GM20000 (cell line): ENCODE measurements at regions not wholly inside any gene's neighbourhood (a gene's known extent, or its start where the extent isn't known, plus 50 kb on each side); places are given as distances from the start of the nearest gene placed in this dataset.

Experiments used
- DNase-seq: peaks from one replicate; pipeline ENCODE4 v3.0.0; 2012; ENCODE audit warnings: low spot score
- TF ChIP-seq, protein P1 (sequence below): IDR thresholded peaks from 2 replicates; pipeline ENCODE4 v1.5.1; 2012; ENCODE audit warnings: mild to moderate bottlenecking, control low read depth; ENCODE audit errors: extremely low read depth, missing control alignments

DNA sequence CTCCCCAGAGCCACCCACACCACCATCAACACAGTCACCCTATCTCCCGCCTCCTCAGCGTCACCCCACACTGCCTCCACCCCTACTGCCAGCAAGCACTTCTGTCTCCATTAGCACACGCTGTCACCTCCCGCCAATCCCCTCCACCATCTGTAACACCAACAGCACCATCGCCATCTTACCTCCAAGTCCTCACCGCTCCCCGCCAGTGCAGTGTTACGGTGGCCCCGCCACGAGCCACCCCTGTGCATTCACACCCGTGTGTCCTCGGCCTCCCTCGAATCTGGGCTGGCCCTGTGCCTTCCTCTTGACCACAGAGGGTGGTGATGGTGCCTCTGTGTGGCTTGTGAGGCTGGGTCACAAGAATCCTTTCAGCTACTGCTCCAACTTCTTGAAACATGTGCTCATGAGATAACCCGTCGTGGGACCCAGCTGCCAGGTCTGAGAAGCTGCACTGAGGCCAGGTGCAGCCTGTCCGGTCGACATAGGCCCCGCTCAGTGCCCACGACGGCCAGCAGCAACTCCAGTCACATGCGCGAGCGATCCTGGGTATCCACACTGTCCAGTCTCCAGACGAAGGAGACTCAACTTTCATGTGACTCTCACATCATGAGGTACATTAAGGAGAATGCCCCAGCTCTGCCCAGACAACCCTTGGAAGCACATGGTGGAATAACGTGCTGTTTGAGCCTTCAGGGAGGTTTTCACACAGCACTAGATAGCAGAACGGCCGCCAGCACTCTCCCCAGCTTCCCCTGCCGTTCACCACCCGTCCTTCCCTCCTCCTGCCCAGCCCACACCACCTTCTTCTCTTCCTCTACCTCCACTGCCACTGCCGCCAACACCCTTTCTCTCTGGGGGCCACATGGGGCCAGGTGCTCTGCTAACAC lies 72.6 kb upstream of the ASB18 start:
- DNase-seq: no peak
- TF ChIP-seq, protein P1, sequence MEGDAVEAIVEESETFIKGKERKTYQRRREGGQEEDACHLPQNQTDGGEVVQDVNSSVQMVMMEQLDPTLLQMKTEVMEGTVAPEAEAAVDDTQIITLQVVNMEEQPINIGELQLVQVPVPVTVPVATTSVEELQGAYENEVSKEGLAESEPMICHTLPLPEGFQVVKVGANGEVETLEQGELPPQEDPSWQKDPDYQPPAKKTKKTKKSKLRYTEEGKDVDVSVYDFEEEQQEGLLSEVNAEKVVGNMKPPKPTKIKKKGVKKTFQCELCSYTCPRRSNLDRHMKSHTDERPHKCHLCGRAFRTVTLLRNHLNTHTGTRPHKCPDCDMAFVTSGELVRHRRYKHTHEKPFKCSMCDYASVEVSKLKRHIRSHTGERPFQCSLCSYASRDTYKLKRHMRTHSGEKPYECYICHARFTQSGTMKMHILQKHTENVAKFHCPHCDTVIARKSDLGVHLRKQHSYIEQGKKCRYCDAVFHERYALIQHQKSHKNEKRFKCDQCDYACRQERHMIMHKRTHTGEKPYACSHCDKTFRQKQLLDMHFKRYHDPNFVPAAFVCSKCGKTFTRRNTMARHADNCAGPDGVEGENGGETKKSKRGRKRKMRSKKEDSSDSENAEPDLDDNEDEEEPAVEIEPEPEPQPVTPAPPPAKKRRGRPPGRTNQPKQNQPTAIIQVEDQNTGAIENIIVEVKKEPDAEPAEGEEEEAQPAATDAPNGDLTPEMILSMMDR: no peak

DNA sequence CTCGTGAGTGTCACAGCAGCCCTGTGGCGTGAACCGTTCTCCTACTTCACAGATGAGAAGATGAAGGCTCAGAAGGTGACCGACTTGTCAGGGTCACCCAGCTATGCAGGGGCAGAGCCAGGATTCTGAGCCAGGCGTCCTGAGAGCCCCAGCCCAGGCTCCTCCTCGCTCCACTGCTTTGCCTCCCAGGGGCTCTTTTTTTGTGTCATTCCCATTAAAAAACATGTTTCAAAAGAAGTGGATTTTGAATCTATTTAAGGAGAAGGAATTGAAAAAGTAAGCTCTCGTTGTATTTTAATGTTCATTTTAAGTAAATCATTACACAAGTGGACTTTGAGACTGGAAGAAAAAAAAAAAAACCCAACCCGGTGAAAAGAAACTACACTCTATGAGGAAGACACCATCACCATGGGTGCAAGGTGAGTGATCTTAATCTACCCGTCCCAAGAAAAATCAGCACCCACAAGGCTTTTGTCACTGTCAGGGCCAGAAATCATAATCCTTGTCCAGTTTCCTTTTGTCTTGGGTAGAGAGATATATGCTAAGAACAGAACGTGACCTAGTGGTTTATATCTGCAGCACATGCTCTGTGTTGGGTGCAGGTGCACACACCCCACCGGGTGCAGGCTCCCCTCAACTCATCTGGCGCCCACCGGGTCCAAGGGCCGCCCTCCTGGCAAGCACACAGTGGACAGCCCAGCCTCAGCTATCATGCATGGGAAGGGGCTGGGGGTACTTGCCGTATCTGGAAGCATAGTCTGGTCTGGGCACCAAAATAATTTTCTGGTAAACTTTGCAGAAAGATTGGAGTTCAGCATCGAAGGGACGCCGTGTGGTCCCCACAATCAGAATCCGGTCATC lies 73.5 kb upstream of the ASB18 start:
- TF ChIP-seq, protein P1: no peak
- DNase-seq: no peak

DNA sequence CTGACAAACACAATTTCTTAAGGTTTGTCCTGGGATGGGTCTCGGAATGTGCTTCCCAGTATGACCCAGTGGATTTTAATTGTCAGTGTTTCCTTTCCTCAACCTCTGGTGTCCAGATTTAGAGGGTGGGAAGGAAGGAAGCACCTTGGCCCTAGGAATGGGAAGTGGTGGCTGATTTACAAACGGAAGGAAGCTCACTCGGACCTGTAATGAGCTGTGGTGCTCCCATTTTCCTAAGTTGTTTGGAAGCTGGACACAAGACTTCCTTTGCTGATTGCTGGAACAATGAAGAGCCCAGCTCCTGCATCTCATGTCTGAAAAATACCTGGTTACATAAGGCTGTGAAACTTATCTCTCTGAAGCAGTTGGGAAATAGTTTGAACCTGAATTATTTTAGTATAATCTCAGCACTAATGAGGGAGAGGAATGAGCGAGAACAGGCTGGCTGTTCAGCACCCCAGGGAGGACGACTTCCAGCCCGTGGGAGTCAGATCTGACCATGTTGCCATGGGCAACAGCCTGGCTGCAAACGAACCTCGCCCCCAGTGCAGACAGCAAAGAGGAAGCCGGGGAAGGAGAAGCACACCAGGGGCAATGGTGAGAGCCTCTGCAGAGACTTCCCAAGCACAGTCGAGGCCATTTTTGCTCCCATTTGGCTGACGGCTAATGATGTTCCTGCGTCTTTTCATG lies 74.4 kb upstream of the ASB18 start:
- TF ChIP-seq, protein P1: no peak
- peak; percentile 34 for DNase-seq

DNA sequence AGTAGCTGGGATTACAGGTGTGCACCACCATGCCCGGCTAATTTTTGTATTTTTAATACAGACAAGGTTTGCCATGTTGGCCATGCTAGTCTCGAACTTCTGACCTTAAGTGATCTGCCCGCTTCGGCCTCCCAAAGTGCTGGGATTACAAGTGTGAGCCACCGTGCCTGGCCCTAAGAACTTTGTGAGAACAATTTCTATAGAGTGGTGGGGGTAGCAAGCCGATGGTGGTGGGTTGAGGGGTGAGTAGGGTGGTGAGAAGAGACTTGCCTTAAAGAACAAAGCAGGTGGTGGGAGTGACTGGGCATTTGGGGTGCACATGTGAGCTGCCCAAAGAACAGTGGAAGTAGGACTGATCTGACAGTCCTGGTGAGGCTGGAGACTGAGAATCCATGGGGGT lies 76.0 kb upstream of the ASB18 start:
- DNase-seq: no peak
- TF ChIP-seq, protein P1: no peak

DNA sequence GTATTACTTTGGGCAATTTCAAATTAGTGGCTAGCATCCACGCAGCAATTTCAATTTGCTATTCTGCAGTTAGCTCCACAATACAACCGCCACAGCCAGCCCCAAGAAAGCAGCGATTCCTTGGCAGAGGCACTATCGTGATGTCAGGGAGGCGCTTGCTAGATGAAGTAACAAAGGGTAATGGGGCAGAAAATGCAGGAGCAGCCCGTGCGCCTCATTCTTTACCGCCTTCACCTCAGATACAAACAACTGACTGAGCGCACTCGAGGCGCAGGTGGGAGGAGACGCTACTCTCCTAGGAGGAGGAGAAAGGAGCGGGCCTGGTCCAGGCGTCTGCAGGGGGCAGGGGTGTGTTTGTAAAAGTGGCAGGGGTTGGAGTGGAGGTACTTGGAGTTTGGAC lies 76.9 kb upstream of the ASB18 start:
- DNase-seq: no peak
- TF ChIP-seq, protein P1: no peak

DNA sequence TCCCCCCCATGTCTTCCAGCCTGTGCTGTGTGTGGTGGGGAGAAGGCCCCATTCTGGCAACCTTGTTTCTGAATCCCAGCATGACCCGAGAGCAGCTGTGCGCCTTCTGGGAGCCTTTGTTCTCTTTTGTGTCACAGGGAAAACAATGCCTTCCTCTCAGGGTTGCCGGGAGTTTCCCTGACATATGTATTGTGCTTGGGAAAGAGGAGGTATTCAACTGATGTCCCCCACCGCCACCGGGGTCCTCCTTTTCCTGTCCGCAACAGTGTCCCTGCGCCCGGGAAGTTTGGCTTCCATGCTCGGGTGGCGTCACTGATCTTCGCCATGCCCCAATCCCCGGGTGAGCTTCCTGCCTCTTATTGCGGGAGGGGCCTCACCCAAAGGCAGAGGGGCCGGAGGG lies 77.5 kb upstream of the ASB18 start:
- TF ChIP-seq, protein P1: no peak
- DNase-seq: no peak

DNA sequence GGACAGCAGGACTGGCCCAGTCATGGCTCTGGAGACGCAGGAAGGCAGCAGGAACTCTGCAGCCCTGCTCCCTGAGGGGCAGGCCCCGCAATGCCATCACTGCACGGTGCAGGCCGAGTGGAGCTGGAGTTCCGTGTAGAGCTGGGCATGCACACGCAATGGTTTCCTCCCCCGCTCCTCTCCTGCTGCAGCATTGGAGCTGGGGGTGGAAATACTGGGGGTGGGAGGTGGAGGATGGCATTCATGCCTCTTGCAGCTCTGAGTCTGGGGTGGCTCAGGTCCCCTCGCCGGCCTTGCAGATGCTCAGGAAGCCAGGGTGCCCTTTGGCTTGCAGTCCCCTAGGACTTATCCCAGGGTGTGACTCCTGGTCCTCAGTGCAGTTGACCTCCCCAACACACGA lies 78.3 kb upstream of the ASB18 start:
- DNase-seq: no peak
- TF ChIP-seq, protein P1: no peak
